ENCODE measurements at regions not wholly inside any gene's neighbourhood (a gene's known extent, or its start where the extent isn't known, plus 50 kb on each side); places are given as distances from the start of the nearest gene placed in this dataset.

DNA sequence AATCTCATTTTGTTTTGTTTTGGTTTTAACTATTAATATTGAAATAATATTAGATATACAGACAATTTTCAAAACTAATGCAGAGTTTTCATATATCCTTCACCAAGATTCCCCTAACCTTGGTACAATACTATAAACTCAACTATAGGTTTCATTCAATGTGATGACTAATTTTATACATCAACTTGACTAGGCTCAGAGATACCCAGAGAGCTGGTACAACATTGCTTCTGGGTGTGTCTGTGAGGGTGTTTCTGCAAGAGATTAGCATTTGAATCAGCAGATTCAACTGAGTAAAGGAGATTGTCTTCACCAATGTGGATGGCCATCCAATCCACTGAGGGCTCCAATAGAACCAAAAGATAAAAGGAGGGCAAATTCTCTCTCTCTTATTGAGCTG is 221.3 kb upstream of the CRIM1 start:
- no peak for TF ChIP-seq POLR2AphosphoS5 (IDR thresholded peaks at IDR 0.05)
- no peak for TF ChIP-seq CTCF (IDR thresholded peaks at IDR 0.05)
